Cardiac fibroblast (primary cell): ENCODE measurements at regions not wholly inside any gene's neighbourhood (a gene's known extent, or its start where the extent isn't known, plus 50 kb on each side); places are given as distances from the start of the nearest gene placed in this dataset.

ENCODE experiments used
- DNase-seq, 2 donors: peaks; one replicate each; pipeline versions ENCODE4 v3.0.0 to v3.0.0-alpha.2; 2010; ENCODE audit warnings: low read depth in 2 of 2
- H3K4me3 ChIP-seq, 2 donors: replicated peaks in 1 of 2; 1 replicate in 1 of 2; 2 replicates in 1 of 2; pipeline ENCODE4 v1.5.1; 2011; ENCODE audit warnings: low read depth in 2 of 2, low read length in 2 of 2, mild to moderate bottlenecking in 2 of 2, moderate library complexity in 1 of 2
- CTCF ChIP-seq: IDR thresholded peaks from one replicate; pipeline ENCODE4 v1.5.1; 2011; ENCODE audit warnings: low read depth, mild to moderate bottlenecking, low read length, inconsistent platforms

GRCh38 chr11:15638386-15638787 is 523.7 kb downstream of the INSC start:
- DNase-seq, result no peak

GRCh38 chr11:15640318-15640717 is 525.6 kb downstream of the INSC start:
- no peak for TF ChIP-seq CTCF
- no peak overlapping the region for H3K4me3 ChIP-seq
- no peak for DNase-seq

More at GRCh38 chr11:15638386-15638787, 523.7 kb downstream of the INSC start:
- no peak for TF ChIP-seq CTCF
- H3K4me3 ChIP-seq, result no peak overlapping the region

GRCh38 chr11:15641271-15642045 is 526.7 kb downstream of the INSC start:
- DNase-seq, result no peak
- no peak for TF ChIP-seq CTCF
- no peak overlapping the region for H3K4me3 ChIP-seq

- no peak for TF ChIP-seq CTCF
- DNase-seq, result no peak
- no peak overlapping the region for H3K4me3 ChIP-seq
Measured at GRCh38 chr11:15645201-15645600, 530.5 kb downstream of the INSC start.

- H3K4me3 ChIP-seq, result no peak overlapping the region
- no peak for TF ChIP-seq CTCF
- DNase-seq, result peak; percentile 43
Measured at GRCh38 chr11:15649371-15650104, 534.8 kb downstream of the INSC start.

- TF ChIP-seq CTCF, result peak; percentile 94
- DNase-seq, result peak; percentile 92 to 96
- peak overlapping the region; percentile 30 to 51 for H3K4me3 ChIP-seq
Measured at GRCh38 chr11:15650105-15650938, 535.6 kb downstream of the INSC start.
